MM.1S (cell line): ENCODE measurements at regions not wholly inside any gene's neighbourhood (a gene's known extent, or its start where the extent isn't known, plus 50 kb on each side); places are given as distances from the start of the nearest gene placed in this dataset.

ENCODE experiments used
- DNase-seq: peaks from one replicate; pipeline ENCODE4 v3.0.0-alpha.2; 2015
- H2AFZ ChIP-seq: fragments of 300-600 bp; sonication (generic); 2 replicates; pipeline ENCODE4 v1.6.0; 2016; ENCODE audit warnings: antibody characterized with exemption, low read length
- H3F3A ChIP-seq: fragments of 300-600 bp; sonication (generic); 2 replicates; pipeline ENCODE4 v1.6.1; 2016; ENCODE audit warnings: mild to moderate bottlenecking, antibody characterized with exemption, low read length, moderate library complexity, mixed read lengths; ENCODE audit not compliant: insufficient read depth
- H3K27ac ChIP-seq: fragments of 300-600 bp; sonication (generic); 2 replicates; pipeline ENCODE4 v1.5.1; 2016; ENCODE audit warnings: mild to moderate bottlenecking, low read length
- H3K27me3 ChIP-seq: fragments of 300-600 bp; sonication (generic); replicated peaks from 2 replicates; pipeline ENCODE4 v1.6.0; 2016; ENCODE audit warnings: low read length; ENCODE audit not compliant: insufficient read depth
- H3K36me3 ChIP-seq: fragments of 300-600 bp; sonication (generic); replicated peaks from 2 replicates; pipeline ENCODE4 v1.6.1; 2016; ENCODE audit warnings: mild to moderate bottlenecking, low read length, mixed read lengths; ENCODE audit not compliant: insufficient read depth
- H3K4me1 ChIP-seq: fragments of 300-600 bp; sonication (generic); 2 replicates; pipeline ENCODE4 v1.6.1; 2016; ENCODE audit warnings: low read length, mixed read lengths
- H3K4me2 ChIP-seq: fragments of 300-600 bp; sonication (generic); 2 replicates; pipeline ENCODE4 v1.6.0; 2016; ENCODE audit warnings: low read depth, low read length
- H3K4me3 ChIP-seq: fragments of 300-600 bp; sonication (generic); 2 replicates; pipeline ENCODE4 v1.5.1; 2016; ENCODE audit warnings: low read length, mixed read lengths
- H3K79me2 ChIP-seq: fragments of 300-600 bp; sonication (generic); 2 replicates; pipeline ENCODE4 v1.6.1; 2016; ENCODE audit warnings: mixed run types, low read length, mixed read lengths
- H3K9ac ChIP-seq: fragments of 300-600 bp; sonication (generic); 2 replicates; pipeline ENCODE4 v1.6.1; 2016; ENCODE audit warnings: low read length, mixed read lengths
- H3K9me2 ChIP-seq: fragments of 300-600 bp; sonication (generic); replicated peaks from 2 replicates; pipeline ENCODE4 v1.6.1; 2016; ENCODE audit warnings: mild to moderate bottlenecking, low read length, mixed read lengths; ENCODE audit not compliant: insufficient read depth
- H3K9me3 ChIP-seq: fragments of 300-600 bp; sonication (generic); replicated peaks from 2 replicates; pipeline ENCODE4 v1.6.1; 2016; ENCODE audit warnings: mild to moderate bottlenecking, low read length, mixed read lengths; ENCODE audit not compliant: insufficient read depth
- H4K20me1 ChIP-seq: fragments of 300-600 bp; sonication (generic); 2 replicates; pipeline ENCODE4 v1.6.1; 2016; ENCODE audit warnings: mild to moderate bottlenecking, low read length, moderate library complexity, mixed read lengths; ENCODE audit not compliant: insufficient read depth
- EZH2 ChIP-seq: fragments of 300-600 bp; sonication (generic); optimal IDR thresholded peaks from 2 replicates; pipeline ENCODE3; 2017; ENCODE audit warnings: low read depth, mild to moderate bottlenecking, antibody characterized with exemption, low read length, mixed read lengths
- EZH2phosphoT487 ChIP-seq: fragments of 300-600 bp; sonication (generic); IDR thresholded peaks from 2 replicates; pipeline ENCODE4 v1.6.1; 2018; ENCODE audit warnings: antibody characterized with exemption, low read length
- TF ChIP-seq, protein P1 (sequence below): fragments of 300-600 bp; sonication (generic); IDR thresholded peaks from 2 replicates; pipeline ENCODE4 v1.5.1; 2016; ENCODE audit warnings: antibody characterized with exemption, low read length, mixed read lengths

GRCh38 chr10:8829592-8829991 lies 775.1 kb downstream of the GATA3 start:
- Histone ChIP-seq H3K4me3 (no peak overlapping the region), H4K20me1 (no peaks in the 10 kb centered on the region), H3K9me3 (no peaks in the 10 kb centered on the region), H3K9ac (no peak overlapping the region), H3K9me2 (no peaks in the 10 kb centered on the region), H2AFZ (no peak overlapping the region), H3K79me2 (no peaks in the 10 kb centered on the region), H3F3A (no peaks in the 10 kb centered on the region), H3K4me1 (no peaks in the 10 kb centered on the region), H3K4me2 (no peak overlapping the region), H3K36me3 (no peaks in the 10 kb centered on the region), H3K27me3 (no peaks in the 10 kb centered on the region), H3K27ac (no peak overlapping the region)
- no peak for DNase-seq
- TF ChIP-seq EZH2phosphoT487, result no peak
- no peak for TF ChIP-seq EZH2
- TF ChIP-seq, protein P1, sequence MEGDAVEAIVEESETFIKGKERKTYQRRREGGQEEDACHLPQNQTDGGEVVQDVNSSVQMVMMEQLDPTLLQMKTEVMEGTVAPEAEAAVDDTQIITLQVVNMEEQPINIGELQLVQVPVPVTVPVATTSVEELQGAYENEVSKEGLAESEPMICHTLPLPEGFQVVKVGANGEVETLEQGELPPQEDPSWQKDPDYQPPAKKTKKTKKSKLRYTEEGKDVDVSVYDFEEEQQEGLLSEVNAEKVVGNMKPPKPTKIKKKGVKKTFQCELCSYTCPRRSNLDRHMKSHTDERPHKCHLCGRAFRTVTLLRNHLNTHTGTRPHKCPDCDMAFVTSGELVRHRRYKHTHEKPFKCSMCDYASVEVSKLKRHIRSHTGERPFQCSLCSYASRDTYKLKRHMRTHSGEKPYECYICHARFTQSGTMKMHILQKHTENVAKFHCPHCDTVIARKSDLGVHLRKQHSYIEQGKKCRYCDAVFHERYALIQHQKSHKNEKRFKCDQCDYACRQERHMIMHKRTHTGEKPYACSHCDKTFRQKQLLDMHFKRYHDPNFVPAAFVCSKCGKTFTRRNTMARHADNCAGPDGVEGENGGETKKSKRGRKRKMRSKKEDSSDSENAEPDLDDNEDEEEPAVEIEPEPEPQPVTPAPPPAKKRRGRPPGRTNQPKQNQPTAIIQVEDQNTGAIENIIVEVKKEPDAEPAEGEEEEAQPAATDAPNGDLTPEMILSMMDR, result no peak

DNA sequence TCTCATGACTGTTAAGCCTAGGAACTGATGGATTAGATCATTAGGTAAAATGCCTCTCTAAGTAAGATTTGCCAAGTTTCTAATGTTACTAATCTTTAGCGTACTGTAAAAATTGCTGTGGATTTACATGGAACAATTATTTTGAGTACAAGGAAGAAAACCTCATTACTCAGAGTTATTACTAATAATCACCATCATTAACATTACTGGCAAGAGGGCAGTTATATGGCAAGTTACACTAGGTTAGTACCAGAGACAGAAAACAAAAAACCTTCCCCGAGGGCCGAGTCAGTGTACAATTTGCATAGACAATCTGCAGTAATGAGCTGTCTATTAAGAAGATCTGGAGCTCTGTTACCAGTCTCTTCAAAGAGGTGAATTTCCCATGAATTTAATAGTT lies 775.6 kb downstream of the GATA3 start:
- Histone ChIP-seq H3K9me2 (no peaks in the 10 kb centered on the region), H3K4me1 (no peaks in the 10 kb centered on the region), H4K20me1 (no peaks in the 10 kb centered on the region), H3K4me2 (no peak overlapping the region), H2AFZ (no peak overlapping the region), H3K4me3 (no peak overlapping the region), H3K36me3 (no peaks in the 10 kb centered on the region), H3F3A (no peaks in the 10 kb centered on the region), H3K27ac (no peak overlapping the region), H3K9ac (no peak overlapping the region), H3K79me2 (no peaks in the 10 kb centered on the region), H3K9me3 (no peaks in the 10 kb centered on the region), H3K27me3 (no peaks in the 10 kb centered on the region)
- DNase-seq, result no peak
- TF ChIP-seq, protein P1, result no peak

DNA sequence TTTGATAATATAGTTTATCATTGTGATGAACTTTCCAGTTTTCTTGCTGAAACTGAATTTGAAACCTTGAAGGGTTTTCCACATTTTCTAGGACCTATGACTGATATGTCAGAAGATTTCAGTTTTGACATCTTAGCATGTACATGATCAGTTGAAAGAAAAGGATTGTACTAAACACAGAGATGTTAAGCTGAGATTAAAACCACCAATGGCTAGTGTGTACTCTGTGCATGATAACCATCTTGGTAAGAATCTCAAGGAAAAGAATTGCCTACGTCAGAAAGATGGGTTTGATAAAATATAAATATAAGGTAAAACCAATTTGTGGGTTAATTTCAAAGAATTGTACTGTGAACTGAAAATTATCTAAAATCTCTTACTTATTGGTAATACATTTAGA lies 776.4 kb downstream of the GATA3 start:
- H3K36me3 ChIP-seq, result no peaks in the 10 kb centered on the region
- H3K27me3 ChIP-seq, result no peaks in the 10 kb centered on the region
- TF ChIP-seq EZH2phosphoT487 (no peak), EZH2 (no peak)
- TF ChIP-seq, protein P1, result no peak
- H2AFZ ChIP-seq, result no peak overlapping the region
- no peaks in the 10 kb centered on the region for H3K79me2 ChIP-seq
- no peaks in the 10 kb centered on the region for H3K9me3 ChIP-seq
- DNase-seq, result no peak
- H3K4me1 ChIP-seq, result no peaks in the 10 kb centered on the region
- no peaks in the 10 kb centered on the region for H4K20me1 ChIP-seq
- no peak overlapping the region for H3K4me3 ChIP-seq
- H3K9me2 ChIP-seq, result no peaks in the 10 kb centered on the region
- H3F3A ChIP-seq, result no peaks in the 10 kb centered on the region
- no peak overlapping the region for H3K9ac ChIP-seq
- H3K27ac ChIP-seq, result no peak overlapping the region
- H3K4me2 ChIP-seq, result no peak overlapping the region
